ENCODE measurements at regions not wholly inside any gene's neighbourhood (a gene's known extent, or its start where the extent isn't known, plus 50 kb on each side); places are given as distances from the start of the nearest gene placed in this dataset.
"Not testable (repeated sequence)": the region's sequence is repeated elsewhere in the genome, so short reads cannot be mapped to it uniquely, and the experiment has no call there.

GRCh38 chr4:138788267-138788790 is 227.3 kb upstream of the NOCT start:
- TF ChIP-seq, protein P1, sequence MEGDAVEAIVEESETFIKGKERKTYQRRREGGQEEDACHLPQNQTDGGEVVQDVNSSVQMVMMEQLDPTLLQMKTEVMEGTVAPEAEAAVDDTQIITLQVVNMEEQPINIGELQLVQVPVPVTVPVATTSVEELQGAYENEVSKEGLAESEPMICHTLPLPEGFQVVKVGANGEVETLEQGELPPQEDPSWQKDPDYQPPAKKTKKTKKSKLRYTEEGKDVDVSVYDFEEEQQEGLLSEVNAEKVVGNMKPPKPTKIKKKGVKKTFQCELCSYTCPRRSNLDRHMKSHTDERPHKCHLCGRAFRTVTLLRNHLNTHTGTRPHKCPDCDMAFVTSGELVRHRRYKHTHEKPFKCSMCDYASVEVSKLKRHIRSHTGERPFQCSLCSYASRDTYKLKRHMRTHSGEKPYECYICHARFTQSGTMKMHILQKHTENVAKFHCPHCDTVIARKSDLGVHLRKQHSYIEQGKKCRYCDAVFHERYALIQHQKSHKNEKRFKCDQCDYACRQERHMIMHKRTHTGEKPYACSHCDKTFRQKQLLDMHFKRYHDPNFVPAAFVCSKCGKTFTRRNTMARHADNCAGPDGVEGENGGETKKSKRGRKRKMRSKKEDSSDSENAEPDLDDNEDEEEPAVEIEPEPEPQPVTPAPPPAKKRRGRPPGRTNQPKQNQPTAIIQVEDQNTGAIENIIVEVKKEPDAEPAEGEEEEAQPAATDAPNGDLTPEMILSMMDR (IDR thresholded peaks at IDR 0.05; ENCODE audit: insufficient read depth, low read length, missing control alignments), result no peak
- ChIA-PET CTCF (no interaction called here), POLR2A (no interaction called here)
- H3K4me3 ChIP-seq (ENCODE audit: low read depth, low read length), result no peak overlapping the region
- no peak for DNase-seq (ENCODE audit: low read depth, low spot score)

DNA sequence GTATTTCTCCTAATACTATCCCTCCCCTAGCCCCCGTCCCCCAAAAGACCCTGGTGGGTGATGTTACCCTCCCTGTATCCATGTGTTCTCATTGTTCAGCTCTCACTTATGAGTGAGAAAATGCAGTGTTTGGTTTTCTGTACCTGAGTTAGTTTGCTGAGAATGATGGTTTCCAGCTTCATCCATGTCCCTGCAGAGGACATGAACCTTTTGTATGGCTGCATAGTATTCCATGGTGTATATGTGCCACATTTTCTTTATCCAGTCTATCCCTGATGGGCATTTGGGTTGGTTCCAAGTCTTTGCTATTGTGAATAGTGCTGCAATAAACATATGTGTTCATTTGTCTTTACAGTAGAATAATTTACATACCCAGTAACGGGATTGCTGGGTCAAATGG is 235.8 kb upstream of the NOCT start:
- CTCF ChIA-PET; POLR2A ChIA-PET; DNase-seq (ENCODE audit: low read depth, low spot score); H3K4me3 ChIP-seq (ENCODE audit: low read depth, low read length): not testable (repeated sequence)

DNA sequence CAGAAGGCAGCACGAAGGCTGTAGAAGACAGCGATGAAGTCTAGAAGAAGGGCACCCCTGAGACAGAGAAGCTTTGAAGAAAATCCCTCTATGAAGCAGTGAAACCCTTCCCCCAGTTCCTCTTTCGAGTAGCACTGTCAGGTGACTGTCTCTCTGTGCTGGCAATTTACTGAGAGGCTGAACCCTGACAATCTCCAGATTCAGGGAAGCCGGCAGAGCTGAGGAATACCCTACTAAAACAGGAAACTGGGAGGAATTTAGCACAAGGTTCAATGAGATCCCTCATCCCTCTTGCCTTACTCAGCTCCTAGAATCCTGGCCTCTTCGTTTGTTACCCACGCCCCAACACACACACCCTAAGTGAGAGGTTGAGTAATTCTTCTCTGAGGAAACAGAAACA is 239.7 kb upstream of the NOCT start:
- TF ChIP-seq, protein P1 (IDR thresholded peaks at IDR 0.05; ENCODE audit: insufficient read depth, low read length, missing control alignments), result no peak
- ChIA-PET POLR2A (no interaction called here), CTCF (no interaction called here)
- H3K4me3 ChIP-seq (ENCODE audit: low read depth, low read length), result no peak overlapping the region
- DNase-seq (ENCODE audit: low read depth, low spot score), result no peak

DNA sequence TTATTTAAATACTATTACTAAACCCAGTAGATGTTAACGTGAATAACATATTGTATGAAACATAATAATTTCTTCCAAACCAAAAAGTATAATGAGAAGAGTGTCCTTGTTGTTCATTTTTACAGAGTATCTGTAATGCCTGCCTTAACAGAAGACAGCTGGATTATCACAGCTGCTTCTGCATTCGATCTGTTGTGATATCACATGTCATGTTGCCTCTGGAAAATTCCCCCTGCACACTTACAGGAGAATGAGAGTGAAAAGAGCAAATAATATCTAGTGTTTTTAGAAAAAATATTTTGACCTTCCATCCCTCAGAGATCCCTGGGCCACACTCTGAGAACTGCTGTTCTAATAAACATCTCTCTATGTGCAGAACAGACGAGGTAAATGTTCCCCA is 240.1 kb upstream of the NOCT start:
- TF ChIP-seq, protein P1 (IDR thresholded peaks at IDR 0.05; ENCODE audit: insufficient read depth, low read length, missing control alignments), result no peak
- DNase-seq (ENCODE audit: low read depth, low spot score), result no peak
- POLR2A ChIA-PET, result no interaction called here
- no peak overlapping the region for H3K4me3 ChIP-seq (ENCODE audit: low read depth, low read length)
- CTCF ChIA-PET, result no interaction called here

GRCh38 chr4:138774940-138775339 is 240.6 kb upstream of the NOCT start:
- H3K4me3 ChIP-seq (ENCODE audit: low read depth, low read length), result no peak overlapping the region
- DNase-seq (ENCODE audit: low read depth, low spot score), result no peak
- TF ChIP-seq, protein P1 (IDR thresholded peaks at IDR 0.05; ENCODE audit: insufficient read depth, low read length, missing control alignments), result no peak
- ChIA-PET POLR2A (no interaction called here), CTCF (no interaction called here)

- POLR2A ChIA-PET; DNase-seq (ENCODE audit: low read depth, low spot score); H3K4me3 ChIP-seq (ENCODE audit: low read depth, low read length): not testable (repeated sequence)
- CTCF ChIA-PET, result interaction anchor here (1.3 kb wide), 1 partner anchor 12 kb away, joined by 3 read pairs; no protein-coding TSS in a partner anchor
These were observed 241.5 kb upstream of the NOCT start for GRCh38 chr4:138774125-138774524.

DNA sequence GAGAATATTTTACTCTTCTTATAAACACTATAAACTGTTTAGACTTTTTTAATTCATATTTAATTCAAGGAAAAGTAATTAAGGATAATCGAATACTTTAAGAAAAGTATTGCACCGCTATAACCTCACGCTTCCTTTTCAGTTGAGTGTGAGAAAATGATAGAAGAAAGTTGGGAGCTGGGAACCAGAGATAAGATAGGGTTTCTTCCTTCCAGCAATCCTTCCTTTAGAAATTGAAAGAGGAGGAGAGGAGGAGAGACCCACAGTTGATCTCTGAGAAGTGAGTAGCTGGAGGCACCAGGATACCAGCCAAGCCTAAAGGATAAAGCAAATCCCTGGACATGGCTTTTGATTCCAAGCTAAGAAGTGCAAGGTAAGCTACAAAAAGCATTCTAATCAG is 242.3 kb upstream of the NOCT start:
- DNase-seq (ENCODE audit: low read depth, low spot score), result no peak
- ChIA-PET POLR2A (no interaction called here), CTCF (interaction anchor here (1.3 kb wide), 1 partner anchor 11 kb away, joined by 3 read pairs; no protein-coding TSS in a partner anchor)
- H3K4me3 ChIP-seq (ENCODE audit: low read depth, low read length), result no peak overlapping the region
- TF ChIP-seq, protein P1 (IDR thresholded peaks at IDR 0.05; ENCODE audit: insufficient read depth, low read length, missing control alignments), result no peak

Measured in AG04449 (cell line).